NK-92 treated with Interleukin-12 subunit alpha and Interleukin-12 subunit beta, amount 100 ng/mL, for 24 hours (cell line): ENCODE measurements at regions not wholly inside any gene's neighbourhood (a gene's known extent, or its start where the extent isn't known, plus 50 kb on each side); places are given as distances from the start of the nearest gene placed in this dataset.

Source experiments
- DNase-seq: peaks from one replicate; lab custom pipeline; 2025; lab: John Stamatoyannopoulos, UW

GRCh38 chr9:89554307-89555035 is 50.3 kb upstream of the GADD45G start:
- no peak for DNase-seq

GRCh38 chr9:89553451-89554010 is 51.3 kb upstream of the GADD45G start:
- no peak for DNase-seq

DNA sequence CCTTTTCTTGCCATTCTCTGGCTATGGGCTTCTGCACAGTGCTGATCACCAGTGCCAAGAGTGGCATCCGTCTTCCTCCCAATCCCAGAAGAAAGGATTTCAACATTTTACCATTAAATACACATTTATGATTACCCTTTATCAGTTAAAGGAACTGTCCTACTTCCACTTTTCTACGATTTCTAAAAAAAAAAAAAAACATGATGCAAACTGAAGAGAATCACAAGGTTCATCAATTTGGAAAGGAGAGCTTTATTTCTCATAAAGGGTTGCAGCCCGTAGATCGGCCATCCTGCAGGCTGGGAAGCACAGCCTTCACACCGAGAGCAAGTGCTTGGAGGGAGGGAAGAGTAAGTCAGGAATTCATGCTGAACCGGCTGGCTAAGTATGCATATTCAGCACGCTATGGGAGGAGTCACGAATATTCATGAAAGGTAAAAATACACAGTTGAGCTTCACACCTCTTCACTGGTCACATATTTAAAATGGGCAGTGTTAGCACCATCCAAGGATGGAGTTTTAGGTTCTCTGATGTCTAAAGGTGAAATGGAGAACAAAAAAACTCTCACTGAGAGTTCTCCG is 52.5 kb upstream of the SEMA4D start:
- no peak for DNase-seq

- DNase-seq = peak; percentile 60
Measured at GRCh38 chr9:89549031-89549644, 51.2 kb upstream of the SEMA4D start.

DNA sequence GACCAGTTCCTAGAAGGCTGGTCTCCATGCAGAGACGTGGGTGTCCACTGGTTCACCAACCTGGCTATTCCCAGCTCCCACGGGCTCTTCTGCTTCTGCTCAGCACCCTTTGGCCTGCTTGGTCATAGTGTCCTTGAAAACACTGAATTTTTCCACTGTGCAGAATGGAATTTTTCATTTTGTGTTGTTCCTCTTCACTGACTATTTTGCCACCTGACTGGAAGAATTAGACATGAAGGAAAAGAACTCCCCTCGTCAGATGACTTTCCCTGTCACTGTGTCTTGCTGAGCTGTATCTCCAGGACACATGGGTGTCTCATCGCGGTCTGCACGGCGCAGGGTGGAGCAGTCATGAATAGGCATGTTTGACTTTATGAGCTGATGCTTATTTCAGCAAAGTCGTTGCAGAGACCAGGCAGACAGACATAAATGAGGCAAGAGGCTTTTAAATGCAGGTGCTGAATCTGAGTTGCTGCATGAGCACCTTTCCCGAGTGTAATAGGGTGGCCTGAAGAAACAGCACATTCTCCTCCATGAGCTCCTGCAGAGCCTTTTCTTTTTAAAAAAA is 50.2 kb upstream of the SEMA4D start:
- DNase-seq = no peak
